Body of pancreas (tissue), 4 donors: ENCODE measurements at regions not wholly inside any gene's neighbourhood (a gene's known extent, or its start where the extent isn't known, plus 50 kb on each side); places are given as distances from the start of the nearest gene placed in this dataset.

Source experiments
- ATAC-seq: fragments of 150-250 bp; one replicate; pipeline ENCODE4 v1.9.1; 2016
- DNase-seq, 4 donors: peaks; one replicate each; pipeline ENCODE4 v3.0.0-alpha.2; 2019
- H3K27ac ChIP-seq, 4 donors: fragments of 200-600 bp; sonication (generic); 1 replicate in 3 of 4; 2 replicates in 1 of 4; pipeline versions ENCODE4 v1.5.1 to v1.6.1; 2016 to 2019; ENCODE audit warnings: mild to moderate bottlenecking in 1 of 4, mixed read lengths in 1 of 4, moderate library complexity in 1 of 4
- H3K27me3 ChIP-seq, 2 donors: fragments of 200-600 bp; sonication (generic); one replicate each; pipeline ENCODE4 v1.6.0; 2016; ENCODE audit warnings: mild to moderate bottlenecking in 1 of 2
- H3K36me3 ChIP-seq, 2 donors: fragments of 200-600 bp; sonication (generic); replicated peaks in 1 of 2; 2 replicates each; pipeline ENCODE4 v1.5.1; 2016; ENCODE audit warnings: low read depth in 2 of 2; ENCODE audit not compliant: insufficient read depth in 1 of 2
- H3K4me1 ChIP-seq: fragments of 200-600 bp; sonication (generic); one replicate; pipeline ENCODE4 v1.6.0; 2016
- H3K4me3 ChIP-seq, 2 donors: fragments of 200-600 bp; sonication (generic); 1 replicate in 1 of 2; 2 replicates in 1 of 2; pipeline ENCODE4 v1.5.1; 2016 to 2019
- H3K9me3 ChIP-seq, 3 donors: fragments of 200-600 bp; sonication (generic); 1 replicate in 2 of 3; 2 replicates in 1 of 3; pipeline ENCODE4 v1.5.1; 2016
- CTCF ChIP-seq, 7 experiments: fragments of 450-650 bp in 4 of 7; fragments of 200-600 bp in 3 of 7; sonication (generic) in 3 of 7; IDR thresholded peaks; one replicate each; pipeline ENCODE4 v1.5.1; 2016 to 2019; ENCODE audit warnings: antibody characterized with exemption in 7 of 7
- POLR2A ChIP-seq, 3 donors: fragments of 450-650 bp; IDR thresholded peaks; one replicate each; pipeline ENCODE4 v1.6.1; 2016; ENCODE audit warnings: antibody characterized with exemption in 3 of 3, mild to moderate bottlenecking in 2 of 3
- WGBS, 2 donors: methylation state at CpG; one replicate each; pipeline ENCODE4 v1.1.5; 2017; 5-methylcytosine and 5-hydroxymethylcytosine counted together
- intact Hi-C: fragments of 100-400 bp; cut with DNase I; formaldehyde crosslinking; loops from one replicate; pipeline ENCODE4 v1.15.1; 2023

GRCh38 chr14:49050822-49051221 lies 535.4 kb downstream of the RPS29 start:
- Histone ChIP-seq H3K9me3 (no peaks in the 10 kb centered on the region), H3K27ac (no peak overlapping the region), H3K4me3 (no peak overlapping the region), H3K36me3 (no peaks in the 10 kb centered on the region), H3K4me1 (no peaks in the 10 kb centered on the region), H3K27me3 (no peaks in the 10 kb centered on the region)
- intact Hi-C loops: no loop called here
- DNase-seq (no peak), ATAC-seq (no peak)
- 30 to 70% methylated on average over 2 of the region's 2 CpGs for WGBS, 2 donors
- TF ChIP-seq CTCF (IDR thresholded peaks at IDR 0.05): no peak
- no peak for TF ChIP-seq POLR2A (IDR thresholded peaks at IDR 0.05)

DNA sequence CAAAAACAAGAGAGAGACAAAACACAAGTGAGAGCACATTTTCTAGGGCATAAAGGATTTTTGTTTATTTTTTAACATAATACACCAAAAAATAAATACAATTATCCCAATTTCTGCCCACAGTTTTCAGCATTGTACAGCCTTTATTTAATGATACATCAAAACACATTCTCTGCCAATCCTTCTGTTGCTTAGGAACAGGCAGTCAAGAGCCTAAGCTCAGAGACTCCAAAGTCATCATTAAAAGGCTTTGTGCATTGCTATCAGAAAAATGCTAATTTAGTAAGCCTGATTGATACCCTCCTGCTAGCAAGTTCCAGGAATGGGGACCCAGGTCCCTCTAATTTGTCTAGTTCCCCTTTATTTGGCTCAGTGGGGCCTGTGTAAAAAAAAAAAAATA lies 536.5 kb downstream of the RPS29 start:
- H3K4me1 ChIP-seq: no peaks in the 10 kb centered on the region
- H3K27me3 ChIP-seq: peaks cover 0 to 3% of the 10 kb centered on the region in 2 donors
- TF ChIP-seq CTCF (IDR thresholded peaks at IDR 0.05) (no peak), POLR2A (IDR thresholded peaks at IDR 0.05) (no peak)
- ATAC-seq (no peak), DNase-seq (no peak)
- no peaks in the 10 kb centered on the region for H3K9me3 ChIP-seq
- intact Hi-C loops: no loop called here
- H3K36me3 ChIP-seq: no peaks in the 10 kb centered on the region
- H3K27ac ChIP-seq: no peak overlapping the region
- H3K4me3 ChIP-seq: no peak overlapping the region

DNA sequence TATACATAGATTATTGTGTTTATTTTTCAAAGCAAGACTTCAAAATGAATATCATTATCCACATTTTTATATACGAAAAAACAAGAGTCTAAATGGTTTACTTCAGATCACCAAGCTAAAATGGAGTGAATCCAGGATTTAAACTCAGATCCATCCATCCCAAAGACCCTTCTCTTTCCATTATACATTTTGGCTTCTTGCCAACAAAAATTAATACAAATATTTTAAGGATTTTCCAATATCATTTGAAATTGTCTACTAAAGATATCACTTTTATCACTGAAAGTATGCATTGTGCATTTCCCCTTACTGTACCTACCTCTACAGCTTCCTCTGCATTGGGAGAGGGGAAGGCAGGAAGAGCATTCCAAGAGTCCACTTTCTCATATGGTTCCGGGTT lies 541.2 kb downstream of the RPS29 start:
- no peak for TF ChIP-seq POLR2A (IDR thresholded peaks at IDR 0.05)
- no peak for TF ChIP-seq CTCF (IDR thresholded peaks at IDR 0.05)
- H3K27me3 ChIP-seq: peaks cover 0 to 3% of the 10 kb centered on the region in 2 donors
- no peaks in the 10 kb centered on the region for H3K9me3 ChIP-seq
- no peaks in the 10 kb centered on the region for H3K4me1 ChIP-seq
- 59 to 62% methylated on average over 2 of the region's 2 CpGs for WGBS, 2 donors
- no peak for ATAC-seq
- no peak for DNase-seq
- no peaks in the 10 kb centered on the region for H3K36me3 ChIP-seq
- no peak overlapping the region for H3K27ac ChIP-seq
- no peak overlapping the region for H3K4me3 ChIP-seq
- intact Hi-C loops: no loop called here

GRCh38 chr14:49036984-49037516 lies 549.1 kb downstream of the RPS29 start:
- WGBS, 2 donors: 45 to 63% methylated on average over 8 of the region's 8 CpGs
- no peak overlapping the region for H3K27ac ChIP-seq
- H3K27me3 ChIP-seq: no peaks in the 10 kb centered on the region
- TF ChIP-seq CTCF (IDR thresholded peaks at IDR 0.05) (no peak), POLR2A (IDR thresholded peaks at IDR 0.05) (no peak)
- no peak for DNase-seq
- intact Hi-C loops: no loop called here
- H3K9me3 ChIP-seq: no peaks in the 10 kb centered on the region
- H3K4me3 ChIP-seq: no peak overlapping the region
- no peak for ATAC-seq
- H3K4me1 ChIP-seq: no peaks in the 10 kb centered on the region
- no peaks in the 10 kb centered on the region for H3K36me3 ChIP-seq

- Histone ChIP-seq H3K4me3 (no peak overlapping the region), H3K9me3 (no peaks in the 10 kb centered on the region), H3K27ac (no peak overlapping the region), H3K27me3 (no peaks in the 10 kb centered on the region), H3K4me1 (no peaks in the 10 kb centered on the region), H3K36me3 (no peaks in the 10 kb centered on the region)
- DNase-seq: no peak
- no peak for ATAC-seq
- WGBS, 2 donors: 57 to 67% methylated on average over 5 of the region's 5 CpGs
- TF ChIP-seq CTCF (IDR thresholded peaks at IDR 0.05): no peak
- TF ChIP-seq POLR2A (IDR thresholded peaks at IDR 0.05): no peak
- intact Hi-C loops: no loop called here
These were observed 549.9 kb downstream of the RPS29 start for GRCh38 chr14:49036266-49036665.
